GM12878 (cell line): ENCODE measurements at regions not wholly inside any gene's neighbourhood (a gene's known extent, or its start where the extent isn't known, plus 50 kb on each side); places are given as distances from the start of the nearest gene placed in this dataset.

Experiments
- ATAC-seq: fragments of 200-7000 bp; cut with Tn5 transposase; 3 replicates; pipeline ENCODE4 v1.9.1; 2020; ENCODE audit warnings: mild to moderate bottlenecking, moderate library complexity
- BruUV-seq: library from RNA; stranded (reverse); fragments of 400-500 nt; replicated peaks from 2 replicates; lab custom pipeline; 2021; lab: Mats Ljungman, UMichigan
- CTCF ChIA-PET: fragments of 300-600 bp; sonication (Branson Sonifier 250); formaldehyde crosslinking; extraction: SDS; loops from one replicate; lab custom pipeline; 2021; ENCODE audit warnings: inconsistent platforms; lab: Yijun Ruan, JAX
- POLR2A ChIA-PET: fragments of 350-600 bp; formaldehyde crosslinking; extraction: SDS; loops from one replicate; lab custom pipeline; 2021; ENCODE audit warnings: inconsistent platforms; lab: Charles Lee
- RAD21 ChIA-PET: fragments of 300-600 bp; sonication (Branson Sonifier 250); formaldehyde crosslinking; loops from one replicate; lab custom pipeline; 2023; ENCODE audit warnings: antibody characterized with exemption; ENCODE audit not compliant: unreplicated experiment; lab: Charles Lee
- SMC1A ChIA-PET: fragments of 300-600 bp; sonication (Branson Sonifier 250); formaldehyde crosslinking; loops from one replicate; lab custom pipeline; 2023; ENCODE audit not compliant: unreplicated experiment, uncharacterized antibody; lab: Charles Lee
- DNase-seq: peaks from one replicate; pipeline ENCODE4 v3.0.0-alpha.2; 2011; ENCODE audit warnings: low read depth, low spot score
- FAIRE-seq: peaks from 3 replicates; lab custom pipeline; 2011; peaks lifted over from hg19 to GRCh38; lab: Jason Lieb, UNC
- H2AFZ ChIP-seq: 2 replicates; pipeline ENCODE4 v1.6.0; 2011; ENCODE audit warnings: low read depth, low read length, control low read depth; ENCODE audit not compliant: control insufficient read depth
- H3K27ac ChIP-seq: 2 replicates; pipeline ENCODE4 v1.5.1; 2011; ENCODE audit warnings: control low read depth; ENCODE audit not compliant: control insufficient read depth, insufficient read depth
- H3K27me3 ChIP-seq, 2 experiments: replicated peaks in 1 of 2; 2 replicates each; pipeline versions ENCODE4 v1.6.0 to v1.6.1; 2011; ENCODE audit warnings: low read length in 1 of 2; ENCODE audit not compliant: control insufficient read depth in 2 of 2, insufficient read depth in 2 of 2
- H3K36me3 ChIP-seq, 2 experiments: 2 replicates each; pipeline ENCODE4 v1.5.1; 2011; ENCODE audit warnings: low read length in 1 of 2; ENCODE audit not compliant: control insufficient read depth in 2 of 2, insufficient read depth in 2 of 2
- H3K4me1 ChIP-seq: 2 replicates; pipeline ENCODE4 v1.6.1; 2011; ENCODE audit warnings: mild to moderate bottlenecking, low read length, moderate library complexity, mixed read lengths; ENCODE audit not compliant: control insufficient read depth, insufficient read depth
- H3K4me2 ChIP-seq: 2 replicates; pipeline ENCODE4 v1.6.0; 2011; ENCODE audit warnings: control low read depth; ENCODE audit not compliant: control insufficient read depth, insufficient read depth
- H3K4me3 ChIP-seq: fragments of 200-600 bp; sonication (generic); 2 replicates; pipeline ENCODE4 v1.5.1; 2016
- H3K79me2 ChIP-seq: 2 replicates; pipeline ENCODE4 v1.6.0; 2011; ENCODE audit warnings: low read length; ENCODE audit not compliant: control insufficient read depth, insufficient read depth
- H3K9ac ChIP-seq: 2 replicates; pipeline ENCODE4 v1.8.0; 2011; ENCODE audit warnings: low read length, control low read depth, mixed read lengths; ENCODE audit not compliant: control insufficient read depth, insufficient read depth
- H3K9me3 ChIP-seq: replicated peaks from 3 replicates; pipeline ENCODE4 v1.5.1; 2011; ENCODE audit warnings: mild to moderate bottlenecking, low read length; ENCODE audit not compliant: control insufficient read depth, insufficient read depth
- H4K20me1 ChIP-seq: 2 replicates; pipeline ENCODE4 v1.6.0; 2011; ENCODE audit not compliant: control insufficient read depth, insufficient read depth
- CHD2 ChIP-seq: IDR thresholded peaks from 2 replicates; pipeline ENCODE4 v1.6.1; 2011; ENCODE audit warnings: low read depth, low read length, improper control_type of control experiment, borderline replicate concordance
- SIX5 ChIP-seq: IDR thresholded peaks from 2 replicates; pipeline ENCODE4 v1.6.1; 2011; ENCODE audit warnings: mild to moderate bottlenecking, low read depth, low read length, moderate library complexity; ENCODE audit not compliant: severe bottlenecking
- ZBTB40 ChIP-seq: fragments of 450-650 bp; IDR thresholded peaks from 2 replicates; pipeline ENCODE4 v1.6.1; 2016; ENCODE audit warnings: mild to moderate bottlenecking, moderate library complexity, borderline replicate concordance
- WGBS: methylation state at CpG from one replicate; pipeline ENCODE4 v1.1.6; 2016; ENCODE audit warnings: low lambda C conversion rate; ENCODE audit not compliant: insufficient replicate concordance, insufficient coverage; ENCODE audit errors: missing lambda C conversion rate; 5-methylcytosine and 5-hydroxymethylcytosine counted together
- in situ Hi-C: fragments of 300-500 bp; cut with MboI; formaldehyde crosslinking; loops from 9 replicates; pipeline ENCODE4 v1.14.3; 2018; ENCODE audit warnings: mixed read lengths
- intact Hi-C: fragments of 100-400 bp; cut with micrococcal nuclease; formaldehyde crosslinking; loops from one replicate; pipeline ENCODE4 v1.14.2; 2022; ENCODE audit not compliant: unreplicated experiment

- Histone ChIP-seq H3K27ac (no peak overlapping the region), H3K4me2 (no peak overlapping the region), H3K9ac (no peak overlapping the region), H3K4me3 (no peak overlapping the region), H2AFZ (no peak overlapping the region), H4K20me1 (no peaks in the 10 kb centered on the region), H3K79me2 (no peaks in the 10 kb centered on the region), H3K9me3 (no peaks in the 10 kb centered on the region), H3K4me1 (peaks cover 13% of the 10 kb centered on the region), H3K36me3 (no peaks in the 10 kb centered on the region), H3K27me3 (no peaks in the 10 kb centered on the region)
- RAD21 ChIA-PET = no interaction called here
- WGBS = 53% methylated on average over 3 of the region's 3 CpGs
- CTCF ChIA-PET = no interaction called here
- POLR2A ChIA-PET = no interaction called here
- no peak for DNase-seq
- ATAC-seq = no peak
- in situ Hi-C loops = no loop called here
- intact Hi-C loops = no loop called here
- no peak for FAIRE-seq
- TF ChIP-seq ZBTB40 (no peak), SIX5 (no peak), CHD2 (no peak)
- SMC1A ChIA-PET = interaction anchor here (0.6 kb wide), 1 partner anchor 11 kb away, joined by 4 read pairs; no protein-coding TSS in a partner anchor
- BruUV-seq = no TSS peak
These were observed 338.2 kb upstream of the PRDM1 start for GRCh38 chr6:105747823-105748405.
